Stomach (tissue), 8 donors: ENCODE measurements at regions not wholly inside any gene's neighbourhood (a gene's known extent, or its start where the extent isn't known, plus 50 kb on each side); places are given as distances from the start of the nearest gene placed in this dataset.

Experiments
- DNase-seq, 2 donors: peaks; one replicate each; pipeline versions ENCODE4 v3.0.0 to v3.0.0-alpha.2; 2013 to 2019
- H3K27ac ChIP-seq, 5 donors: fragments of 200-600 bp in 4 of 5; sonication (generic) in 4 of 5; one replicate each; pipeline ENCODE4 v1.5.1; 2013 to 2019; ENCODE audit warnings: mild to moderate bottlenecking in 1 of 5, moderate library complexity in 1 of 5
- H3K27me3 ChIP-seq, 3 donors: fragments of 200-600 bp; sonication (generic); one replicate each; pipeline ENCODE4 v1.5.1; 2017 to 2019; ENCODE audit warnings: mixed run types in 1 of 3
- H3K36me3 ChIP-seq, 4 donors: fragments of 200-600 bp; sonication (generic); 1 replicate in 3 of 4; 2 replicates in 1 of 4; pipeline ENCODE4 v1.5.1; 2016 to 2019
- H3K4me1 ChIP-seq, 4 donors: fragments of 200-600 bp; sonication (generic); one replicate each; pipeline ENCODE4 v1.5.1; 2016 to 2019
- H3K4me3 ChIP-seq, 4 donors: fragments of 200-600 bp; sonication (generic) in 3 of 4; one replicate each; pipeline ENCODE4 v1.5.1; 2016 to 2019; ENCODE audit warnings: mild to moderate bottlenecking in 1 of 4
- H3K9me3 ChIP-seq, 4 donors: fragments of 200-600 bp; sonication (generic); one replicate each; pipeline ENCODE4 v1.5.1; 2016 to 2019
- CTCF ChIP-seq, 7 experiments: fragments of 450-650 bp in 4 of 7; fragments of 200-600 bp in 3 of 7; sonication (generic) in 3 of 7; IDR thresholded peaks; one replicate each; pipeline ENCODE4 v1.5.1; 2016 to 2019; ENCODE audit warnings: antibody characterized with exemption in 7 of 7, control low read depth in 2 of 7, mild to moderate bottlenecking in 1 of 7
- EP300 ChIP-seq: sonication (generic); formaldehyde crosslinking; IDR thresholded peaks from one replicate; pipeline ENCODE4 v1.6.1; 2017; ENCODE audit warnings: antibody characterized with exemption
- POLR2A ChIP-seq, 4 donors: fragments of 450-650 bp; IDR thresholded peaks; one replicate each; pipeline ENCODE4 v1.6.1; 2016; ENCODE audit warnings: antibody characterized with exemption in 4 of 4, control low read depth in 2 of 4, mild to moderate bottlenecking in 1 of 4, moderate library complexity in 1 of 4
- POLR2AphosphoS5 ChIP-seq, 3 donors: sonication (generic); formaldehyde crosslinking; IDR thresholded peaks; one replicate each; pipeline ENCODE4 v1.6.1; 2016; ENCODE audit warnings: antibody characterized with exemption in 3 of 3
- WGBS, 5 donors: extraction: QIAGEN DNeasy Blood & Tissue Kit in 3 of 5; methylation state at CpG; one replicate each; pipeline versions ENCODE4 v1.1.5 to v1.1.7; 2013 to 2018; 5-methylcytosine and 5-hydroxymethylcytosine counted together
- intact Hi-C: fragments of 100-400 bp; cut with DNase I; formaldehyde crosslinking; loops from one replicate; pipeline ENCODE4 v1.15.1; 2023; ENCODE audit warnings: low total_unique reads
- donor health status: healthy with polysubstance abuse.
- donor health status: Bipolar disorder and iron deficiency.
- donor health status: healthy.

GRCh38 chr3:103585809-103586208 lies 1151.0 kb downstream of the ZPLD1 start:
- TF ChIP-seq CTCF (IDR thresholded peaks at IDR 0.05) (no peak), POLR2AphosphoS5 (IDR thresholded peaks at IDR 0.05) (no peak), POLR2A (IDR thresholded peaks at IDR 0.05) (no peak), EP300 (no peak)
- no peak overlapping the region for H3K4me3 ChIP-seq
- no peak for DNase-seq
- WGBS, 5 donors: 57 to 72% (median 61%) methylated on average over 4 of the region's 4 CpGs
- no peaks in the 10 kb centered on the region for H3K36me3 ChIP-seq
- no peak overlapping the region for H3K27ac ChIP-seq
- no peaks in the 10 kb centered on the region for H3K4me1 ChIP-seq
- H3K27me3 ChIP-seq: no peaks in the 10 kb centered on the region
- H3K9me3 ChIP-seq: no peaks in the 10 kb centered on the region
- intact Hi-C loops: no loop called here

- H3K36me3 ChIP-seq: no peaks in the 10 kb centered on the region
- H3K27me3 ChIP-seq: no peaks in the 10 kb centered on the region
- H3K4me1 ChIP-seq: no peaks in the 10 kb centered on the region
- no peak for TF ChIP-seq POLR2A (IDR thresholded peaks at IDR 0.05)
- H3K27ac ChIP-seq: no peak overlapping the region
- H3K4me3 ChIP-seq: no peak overlapping the region
- no peaks in the 10 kb centered on the region for H3K9me3 ChIP-seq
- intact Hi-C loops: no loop called here
- no peak for DNase-seq
- 79 to 96% (median 93%) methylated on average over 2 of the region's 2 CpGs for WGBS, 5 donors
These were observed 1155.0 kb downstream of the ZPLD1 start for GRCh38 chr3:103589770-103590169.

GRCh38 chr3:103600844-103601243 lies 1166.0 kb downstream of the ZPLD1 start:
- no peaks in the 10 kb centered on the region for H3K36me3 ChIP-seq
- intact Hi-C loops: no loop called here
- no peaks in the 10 kb centered on the region for H3K4me1 ChIP-seq
- no peak for DNase-seq
- no peak for TF ChIP-seq POLR2A (IDR thresholded peaks at IDR 0.05)
- no peak for TF ChIP-seq EP300
- no peak for TF ChIP-seq POLR2AphosphoS5 (IDR thresholded peaks at IDR 0.05)
- TF ChIP-seq CTCF (IDR thresholded peaks at IDR 0.05): no peak
- no peak overlapping the region for H3K27ac ChIP-seq
- peaks cover 0 to 7% (median 1%) of the 10 kb centered on the region in 4 donors for H3K9me3 ChIP-seq
- H3K4me3 ChIP-seq: no peak overlapping the region
- H3K27me3 ChIP-seq: no peaks in the 10 kb centered on the region
- 18 to 68% (median 55%) methylated on average over 1 of the region's 1 CpG for WGBS, 5 donors

GRCh38 chr3:103601666-103602065 lies 1166.9 kb downstream of the ZPLD1 start:
- DNase-seq: no peak
- WGBS, 5 donors: 54 to 63% (median 61%) methylated on average over 1 of the region's 1 CpG
- Histone ChIP-seq H3K27ac (no peak overlapping the region), H3K4me1 (no peaks in the 10 kb centered on the region), H3K27me3 (no peaks in the 10 kb centered on the region), H3K36me3 (no peaks in the 10 kb centered on the region), H3K4me3 (no peak overlapping the region), H3K9me3 (peaks cover 0 to 7% (median 1%) of the 10 kb centered on the region in 4 donors)
- TF ChIP-seq POLR2AphosphoS5 (IDR thresholded peaks at IDR 0.05): no peak
- TF ChIP-seq EP300: no peak
- no peak for TF ChIP-seq CTCF (IDR thresholded peaks at IDR 0.05)
- TF ChIP-seq POLR2A (IDR thresholded peaks at IDR 0.05): no peak
- intact Hi-C loops: no loop called here

- TF ChIP-seq POLR2A (IDR thresholded peaks at IDR 0.05) (no peak), POLR2AphosphoS5 (IDR thresholded peaks at IDR 0.05) (no peak), EP300 (no peak), CTCF (IDR thresholded peaks at IDR 0.05) (no peak)
- intact Hi-C loops: no loop called here
- Histone ChIP-seq H3K27ac (no peak overlapping the region), H3K27me3 (no peaks in the 10 kb centered on the region), H3K9me3 (no peaks in the 10 kb centered on the region), H3K36me3 (no peaks in the 10 kb centered on the region), H3K4me1 (no peaks in the 10 kb centered on the region), H3K4me3 (no peak overlapping the region)
- 68 to 85% (median 79%) methylated on average over 2 of the region's 2 CpGs for WGBS, 5 donors
- no peak for DNase-seq
These were observed 1174.7 kb downstream of the ZPLD1 start for GRCh38 chr3:103609472-103609871.
